DMS114 treated with DMSO at 0.1 percent for 48 hours (cell line): ENCODE measurements at regions not wholly inside any gene's neighbourhood (a gene's known extent, or its start where the extent isn't known, plus 50 kb on each side); places are given as distances from the start of the nearest gene placed in this dataset.

ENCODE experiments used
- DNase-seq: peaks from one replicate; lab custom pipeline; 2025; ENCODE audit not compliant: unreplicated experiment; lab: John Stamatoyannopoulos, UW

GRCh38 chr7:42337225-42337905 lies 100.4 kb upstream of the GLI3 start:
- no peak for DNase-seq

GRCh38 chr7:42332605-42333222 lies 95.7 kb upstream of the GLI3 start:
- no peak for DNase-seq

- no peak for DNase-seq
Observed at GRCh38 chr7:42319631-42320030, 82.6 kb upstream of the GLI3 start.

- DNase-seq, result no peak
Observed at GRCh38 chr7:42315631-42316030, 78.6 kb upstream of the GLI3 start.

- DNase-seq, result no peak
Observed at GRCh38 chr7:42315103-42315502, 78.1 kb upstream of the GLI3 start.

GRCh38 chr7:42314696-42315095 lies 77.7 kb upstream of the GLI3 start:
- no peak for DNase-seq

GRCh38 chr7:42311195-42311594 lies 74.2 kb upstream of the GLI3 start:
- DNase-seq, result no peak

GRCh38 chr7:42292991-42293521 lies 56.0 kb upstream of the GLI3 start:
- DNase-seq, result no peak

- no peak for DNase-seq
Observed at GRCh38 chr7:42289473-42289872, 52.5 kb upstream of the GLI3 start.
